Omental fat pad (tissue), 3 donors: ENCODE measurements at regions not wholly inside any gene's neighbourhood (a gene's known extent, or its start where the extent isn't known, plus 50 kb on each side); places are given as distances from the start of the nearest gene placed in this dataset.
"Not testable (repeated sequence)": the region's sequence is repeated elsewhere in the genome, so short reads cannot be mapped to it uniquely, and the experiment has no call there.

Experiments used
- ATAC-seq: fragments of 150-250 bp; one replicate; pipeline ENCODE4 v1.9.1; 2016; ENCODE audit warnings: mild to moderate bottlenecking, moderate library complexity; ENCODE audit not compliant: low FRiP score
- DNase-seq: peaks from one replicate; pipeline ENCODE4 v3.0.0-alpha.2; 2019; ENCODE audit warnings: low spot score
- CTCF ChIP-seq, 3 donors: fragments of 450-650 bp; IDR thresholded peaks; one replicate each; pipeline ENCODE4 v1.5.1; 2016 to 2017; ENCODE audit warnings: antibody characterized with exemption in 3 of 3, mild to moderate bottlenecking in 3 of 3, moderate library complexity in 2 of 3

- ATAC-seq (no peak), DNase-seq (no peak)
- TF ChIP-seq CTCF (IDR thresholded peaks at IDR 0.05) = no peak
Observed at GRCh38 chr4:79679859-79680258, 271.8 kb upstream of the GK2 start.

- TF ChIP-seq CTCF (IDR thresholded peaks at IDR 0.05) = no peak
- ATAC-seq (peak; percentile 89), DNase-seq (no peak)
Observed at GRCh38 chr4:79678472-79679202, 270.6 kb upstream of the GK2 start.

GRCh38 chr4:79676705-79677104 lies 268.7 kb upstream of the GK2 start:
- TF ChIP-seq CTCF (IDR thresholded peaks at IDR 0.05) = no peak
- ATAC-seq (no peak), DNase-seq (no peak)

DNA sequence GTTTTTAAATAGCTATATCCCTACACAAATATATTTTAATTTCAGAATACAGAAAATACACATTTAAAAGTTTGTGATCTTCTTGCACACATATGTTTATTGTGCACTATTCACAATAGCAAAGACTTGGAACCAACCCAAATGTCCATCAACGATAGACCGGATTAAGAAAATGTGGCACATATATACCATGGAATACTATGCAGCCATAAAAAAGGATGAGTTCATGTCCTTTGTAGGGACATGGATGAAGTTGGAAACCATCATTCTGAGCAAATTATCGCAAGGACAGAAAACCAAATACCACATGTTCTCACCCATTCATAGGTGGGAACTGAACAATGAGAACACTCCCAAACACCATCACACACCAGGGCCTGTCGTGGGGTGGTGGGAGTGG lies 266.9 kb upstream of the GK2 start:
- DNase-seq, ATAC-seq: not testable (repeated sequence)

DNA sequence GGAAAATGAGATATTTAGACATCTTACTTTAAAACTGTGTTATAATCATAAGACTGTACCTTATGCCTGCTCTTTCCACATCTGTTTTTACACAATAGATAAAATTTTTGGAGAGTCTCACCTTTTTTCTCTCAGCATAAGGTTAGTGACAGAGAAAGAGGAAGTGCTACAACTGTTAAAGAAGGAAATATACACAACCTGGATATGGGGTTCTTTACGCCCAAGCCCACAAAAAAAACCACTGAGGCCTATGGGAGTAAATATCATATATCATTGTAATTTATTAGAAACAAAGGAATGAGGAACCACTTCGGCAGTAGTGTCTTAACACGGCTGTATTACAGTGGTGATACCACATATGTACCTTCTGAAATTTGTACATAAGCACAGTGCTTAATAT lies 265.9 kb upstream of the GK2 start:
- ATAC-seq (no peak), DNase-seq (no peak)
- TF ChIP-seq CTCF (IDR thresholded peaks at IDR 0.05) = no peak

DNA sequence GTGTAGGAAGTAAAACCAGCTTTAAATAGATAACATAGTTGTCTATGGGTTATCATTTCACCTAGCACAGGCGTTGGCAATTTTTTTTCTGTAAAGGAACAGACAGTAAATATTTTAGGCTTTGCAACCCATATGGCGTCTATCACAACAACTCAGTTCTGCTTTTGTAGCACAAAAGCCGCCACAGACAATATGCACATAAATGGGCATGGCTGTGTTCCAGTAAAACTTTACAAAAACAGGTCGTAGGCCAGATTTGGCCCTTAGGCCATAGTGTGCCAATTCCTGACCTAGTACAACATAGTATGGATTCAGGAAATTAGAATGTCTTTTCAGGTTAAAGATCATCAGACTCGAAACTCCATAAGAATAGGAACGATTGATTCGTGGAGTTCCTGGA lies 265.3 kb upstream of the GK2 start:
- ATAC-seq (no peak), DNase-seq (no peak)
- no peak for TF ChIP-seq CTCF (IDR thresholded peaks at IDR 0.05)

- ATAC-seq (no peak), DNase-seq (no peak)
- TF ChIP-seq CTCF (IDR thresholded peaks at IDR 0.05) = no peak
Observed at GRCh38 chr4:79666875-79667274, 258.8 kb upstream of the GK2 start.
